Activated CD4-positive, CD25-positive, alpha-beta regulatory T cell (primary cell): ENCODE measurements at regions not wholly inside any gene's neighbourhood (a gene's known extent, or its start where the extent isn't known, plus 50 kb on each side); places are given as distances from the start of the nearest gene placed in this dataset.

ENCODE experiments used
- DNase-seq, 4 experiments: peaks; one replicate each; lab custom pipeline; 2025; lab: John Stamatoyannopoulos, UW

DNA sequence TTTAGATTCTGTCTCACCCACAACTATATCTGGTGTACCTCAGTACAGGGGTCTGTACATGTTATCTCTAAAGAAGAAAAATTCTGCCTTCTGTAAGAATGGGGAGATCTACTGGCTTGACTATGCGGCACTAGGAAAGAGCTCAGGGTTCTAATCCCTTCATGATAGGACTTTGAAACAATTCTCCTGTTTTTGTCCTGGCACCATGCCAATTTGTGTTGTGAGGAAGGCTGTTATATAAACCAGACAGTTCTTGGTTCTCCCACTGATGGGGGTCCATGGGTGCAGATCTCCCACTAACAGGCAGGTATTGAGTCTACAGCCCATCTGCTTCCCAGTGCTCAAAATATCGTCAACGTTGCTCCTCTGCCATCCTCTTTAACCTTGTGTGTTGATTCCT, 883.7 kb downstream of the GALC start:
- no peak for DNase-seq

DNA sequence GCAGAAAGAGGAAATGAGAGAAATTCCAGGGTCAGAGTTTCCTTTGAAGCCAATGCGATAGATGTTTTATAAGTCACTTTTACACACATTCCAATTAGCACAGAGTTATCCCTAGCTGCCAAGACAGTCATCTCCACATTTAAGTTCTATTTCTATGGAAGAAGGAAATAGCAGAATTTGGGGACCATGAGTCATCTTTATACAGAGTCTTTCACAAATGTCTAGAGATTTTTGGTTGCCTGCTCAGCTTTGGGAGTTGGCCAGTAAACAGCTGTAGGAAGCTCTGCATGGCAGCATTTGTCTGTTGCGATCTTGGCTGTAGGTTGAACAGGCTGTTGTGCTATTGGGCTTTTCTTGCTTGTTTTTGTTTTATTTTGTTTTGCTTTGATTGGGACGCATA, 884.3 kb downstream of the GALC start:
- DNase-seq, result no peak

DNA sequence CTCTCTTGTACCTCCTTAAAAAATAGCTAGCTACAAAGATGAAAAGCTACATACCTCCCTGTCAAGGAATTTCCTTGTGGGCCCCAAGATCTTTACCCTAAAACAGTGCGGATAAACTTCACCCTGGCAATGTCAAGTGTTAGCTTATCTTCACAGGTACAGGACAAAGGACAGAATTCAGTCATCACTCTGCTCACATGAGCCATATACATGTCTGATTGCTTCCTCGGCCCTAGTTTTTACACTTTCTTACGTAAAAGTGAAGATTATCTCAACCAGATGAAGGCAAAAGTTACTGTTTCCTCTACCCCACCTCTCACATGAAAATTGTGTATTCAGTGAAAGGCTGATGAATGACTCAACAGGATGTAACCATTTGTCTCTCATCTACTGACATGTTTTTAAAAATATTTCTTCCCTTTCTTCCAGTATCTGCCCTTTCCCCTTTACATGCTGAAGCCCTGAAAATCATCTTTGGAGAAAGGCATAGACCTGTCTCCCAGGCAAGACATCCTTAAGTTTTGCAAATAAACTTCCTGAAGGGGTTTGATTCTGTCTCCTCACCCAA, 890.1 kb downstream of the GALC start:
- no peak for DNase-seq

DNA sequence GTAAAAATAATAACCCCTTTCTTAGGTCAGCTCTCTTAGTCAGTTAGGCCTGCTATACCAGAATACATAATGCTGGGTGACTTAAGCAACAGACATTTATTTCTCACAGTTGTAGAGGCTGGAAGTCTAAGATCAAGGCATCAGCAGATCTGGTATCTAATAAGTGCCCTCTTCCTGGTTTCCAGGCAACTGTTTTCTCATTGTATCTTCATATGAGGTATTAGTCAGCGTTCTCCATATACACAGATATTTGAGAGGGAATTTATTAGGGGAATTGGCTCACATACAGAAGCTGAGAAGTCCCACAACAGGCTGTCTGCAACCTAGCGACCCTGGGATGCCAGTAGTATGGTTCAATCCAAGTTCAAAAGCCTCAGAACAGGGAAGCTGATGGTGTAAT, 896.0 kb downstream of the GALC start:
- DNase-seq, result no peak

DNA sequence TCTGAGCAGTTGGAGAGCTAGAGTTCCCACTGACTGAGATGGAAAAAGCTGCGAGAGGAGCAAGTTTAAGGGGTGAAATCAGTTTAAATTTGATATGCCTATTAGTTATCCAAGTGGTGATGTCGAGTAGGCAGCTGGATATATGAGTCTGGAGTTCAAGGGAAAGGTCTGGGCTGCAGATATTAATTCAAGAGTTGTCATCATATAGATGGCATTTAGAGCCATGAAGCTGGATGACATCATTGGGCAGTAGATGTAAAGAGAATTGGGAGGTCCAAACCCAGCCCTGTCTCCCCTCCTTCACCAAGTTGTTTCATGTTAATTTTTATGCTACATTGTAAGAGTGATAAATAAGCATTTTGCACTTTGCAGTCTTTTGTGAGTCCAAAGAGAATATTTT, 898.1 kb downstream of the GALC start:
- no peak for DNase-seq

DNA sequence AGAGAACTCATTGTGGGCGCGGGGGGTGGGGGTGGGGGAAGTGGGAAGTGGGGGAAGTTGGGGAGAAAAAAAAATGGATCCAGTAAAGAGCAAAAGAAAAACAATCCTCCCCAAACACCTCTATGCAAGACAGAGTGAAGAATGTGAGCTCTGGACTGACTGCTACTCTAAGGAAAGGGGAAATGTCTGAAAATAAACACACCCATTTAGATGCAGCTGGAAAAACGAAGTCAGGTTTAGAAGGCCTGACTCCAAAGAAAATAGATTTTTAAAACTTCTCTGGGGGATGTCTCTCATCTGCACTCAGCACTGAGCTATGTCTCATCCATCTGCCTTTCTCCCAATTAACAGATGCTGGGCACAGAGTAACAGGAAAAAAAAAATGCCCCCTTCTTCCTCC, 904.4 kb downstream of the GALC start:
- no peak for DNase-seq

DNA sequence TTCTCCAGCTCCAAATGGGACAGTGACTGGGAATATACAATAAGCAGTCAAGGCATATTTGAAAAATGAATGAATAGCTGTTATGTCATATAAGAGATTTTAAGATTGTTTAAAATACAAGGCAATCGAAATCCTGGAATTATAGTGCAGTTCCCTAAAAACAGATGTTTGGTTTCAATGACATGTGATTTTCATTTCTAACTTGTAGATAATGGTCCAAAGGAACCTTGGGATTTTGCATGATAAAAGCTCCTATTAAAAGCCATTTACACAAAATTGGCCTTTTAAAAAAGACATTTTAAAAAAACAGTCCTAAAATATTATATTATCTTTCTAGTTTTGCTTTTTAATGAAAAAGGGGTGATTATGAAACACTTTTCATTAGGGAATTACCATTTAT, 905.1 kb downstream of the GALC start:
- no peak for DNase-seq

DNA sequence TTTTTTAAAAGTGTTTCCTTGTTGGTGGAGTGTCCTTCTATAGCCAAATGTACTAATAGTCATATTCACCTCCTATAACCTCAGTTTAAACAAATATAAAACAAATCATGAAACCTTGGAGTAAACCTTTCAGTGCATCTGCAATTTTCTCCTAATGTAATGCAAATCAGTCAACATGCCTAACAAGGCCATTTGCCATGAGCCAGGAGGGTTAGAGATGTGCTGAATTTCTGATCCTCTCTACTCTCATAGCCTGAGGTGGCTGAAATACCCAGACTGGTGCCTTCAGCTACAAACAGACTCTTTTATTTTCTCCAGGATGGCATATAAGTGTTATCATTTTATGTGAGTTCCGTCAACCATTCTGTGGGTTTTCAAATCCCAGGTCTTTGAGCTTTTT, 908.1 kb downstream of the GALC start:
- DNase-seq, result no peak

DNA sequence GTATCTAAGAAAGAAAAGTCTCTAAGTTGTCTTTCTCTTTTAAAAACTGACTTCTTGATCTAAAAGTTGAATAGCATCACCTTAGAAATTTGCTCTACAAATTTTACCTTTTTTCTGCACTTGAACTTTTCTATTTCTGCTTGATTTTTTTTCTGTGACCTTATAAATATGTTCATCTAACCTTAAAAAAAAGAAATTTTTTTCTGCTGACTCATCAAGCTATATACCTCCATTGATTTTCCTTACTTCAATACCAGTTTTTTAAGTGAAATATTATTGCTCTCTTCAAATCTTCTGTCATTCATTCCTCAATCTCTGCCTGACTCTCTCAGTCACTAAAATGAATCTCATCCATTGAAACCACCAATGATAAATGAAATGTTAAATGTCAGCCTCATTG, 910.1 kb downstream of the GALC start:
- no peak for DNase-seq

DNA sequence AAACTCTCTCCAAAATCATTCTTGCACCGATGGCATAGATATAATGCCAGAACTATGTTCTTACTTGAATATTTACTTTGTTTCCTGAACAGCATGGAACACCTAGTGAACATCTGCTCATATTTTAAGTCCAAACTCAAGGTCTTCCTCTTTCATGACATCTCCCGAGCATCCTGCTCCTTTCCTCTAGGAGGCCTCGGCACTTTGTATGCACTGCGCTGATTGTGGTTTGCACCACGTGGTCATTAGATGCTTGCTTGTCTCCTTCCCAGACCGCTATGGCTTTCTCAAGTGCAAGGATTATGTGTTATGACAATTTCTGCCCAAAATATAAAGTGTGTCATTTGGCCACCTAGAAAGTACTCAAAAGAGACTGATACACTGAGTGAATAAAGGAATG, 912.0 kb downstream of the GALC start:
- DNase-seq, result no peak

DNA sequence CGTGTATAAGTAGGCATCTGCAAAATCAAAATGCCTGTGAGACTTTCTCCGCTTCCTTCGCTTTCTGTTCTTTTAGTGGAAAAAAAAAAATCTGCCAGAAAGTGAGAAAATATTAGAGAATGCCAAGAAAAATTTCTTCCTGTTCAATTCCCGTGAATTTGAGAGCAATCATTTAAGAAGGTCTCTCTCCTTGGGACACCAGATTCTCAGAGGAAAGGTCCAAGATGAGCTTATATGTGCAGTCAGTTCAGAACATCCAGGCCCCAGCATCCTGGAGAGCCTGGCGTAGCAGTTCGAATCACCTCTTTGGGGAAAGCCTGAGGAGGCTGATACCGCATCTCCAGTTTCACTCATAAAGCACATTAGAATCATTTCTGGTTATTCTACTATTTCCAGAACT, 912.8 kb downstream of the GALC start:
- no peak for DNase-seq

DNA sequence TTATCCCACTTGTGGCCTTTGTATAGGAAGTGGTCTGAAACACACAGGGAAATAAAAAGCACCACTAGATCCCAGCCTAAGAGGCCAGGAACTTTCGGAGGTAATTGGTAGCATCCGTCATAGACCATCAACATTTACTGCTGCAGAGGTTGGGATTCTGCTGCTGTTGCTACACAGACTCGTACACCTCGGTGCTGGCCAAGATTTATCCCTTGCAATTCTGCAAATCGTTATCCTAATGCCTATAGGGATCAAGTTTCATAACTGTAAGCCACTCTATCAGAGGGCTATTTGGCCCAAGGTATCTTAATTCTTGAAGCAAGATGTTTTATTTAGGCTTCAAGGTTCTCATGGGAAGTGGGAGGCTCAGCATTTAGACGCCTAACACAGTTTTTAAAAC, 913.6 kb downstream of the GALC start:
- DNase-seq, result no peak

DNA sequence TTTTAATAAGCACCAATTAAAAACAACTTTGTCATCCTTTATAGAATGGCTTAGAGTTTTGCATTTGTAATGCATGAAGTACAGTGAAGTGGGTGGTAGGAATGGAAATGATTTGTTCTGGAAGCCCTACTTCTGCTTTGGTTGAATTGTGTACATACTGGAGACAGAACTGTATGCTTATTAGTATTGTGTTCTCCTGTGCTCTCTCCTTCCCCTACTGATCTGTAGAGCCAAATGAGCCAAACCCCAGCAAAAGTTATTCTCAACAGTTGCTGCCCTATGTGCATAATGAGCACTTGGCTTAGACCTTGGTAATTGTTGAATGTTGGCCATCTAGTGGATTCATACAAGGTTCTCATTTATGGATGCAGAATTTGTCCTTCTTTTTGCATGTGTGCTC, 916.1 kb downstream of the GALC start:
- DNase-seq, result no peak

DNA sequence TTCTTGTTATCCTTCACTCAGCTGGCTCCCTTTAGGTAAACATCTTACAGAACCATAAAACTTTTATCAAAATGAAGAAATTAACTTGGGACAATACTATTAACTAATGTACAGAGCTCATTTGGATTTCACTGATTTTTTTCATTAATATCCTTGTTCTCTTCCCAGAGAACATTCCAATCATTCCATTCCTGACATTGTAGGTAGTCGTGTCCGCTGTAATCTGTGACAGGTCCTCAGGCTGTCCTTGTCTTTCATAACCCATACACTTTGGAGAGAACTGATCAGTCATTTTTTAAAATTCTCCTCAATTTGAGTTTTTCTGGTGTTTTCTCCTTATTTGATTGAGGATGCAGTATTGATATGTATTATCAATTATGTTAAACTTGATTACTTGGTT, 916.8 kb downstream of the GALC start:
- DNase-seq, result no peak

DNA sequence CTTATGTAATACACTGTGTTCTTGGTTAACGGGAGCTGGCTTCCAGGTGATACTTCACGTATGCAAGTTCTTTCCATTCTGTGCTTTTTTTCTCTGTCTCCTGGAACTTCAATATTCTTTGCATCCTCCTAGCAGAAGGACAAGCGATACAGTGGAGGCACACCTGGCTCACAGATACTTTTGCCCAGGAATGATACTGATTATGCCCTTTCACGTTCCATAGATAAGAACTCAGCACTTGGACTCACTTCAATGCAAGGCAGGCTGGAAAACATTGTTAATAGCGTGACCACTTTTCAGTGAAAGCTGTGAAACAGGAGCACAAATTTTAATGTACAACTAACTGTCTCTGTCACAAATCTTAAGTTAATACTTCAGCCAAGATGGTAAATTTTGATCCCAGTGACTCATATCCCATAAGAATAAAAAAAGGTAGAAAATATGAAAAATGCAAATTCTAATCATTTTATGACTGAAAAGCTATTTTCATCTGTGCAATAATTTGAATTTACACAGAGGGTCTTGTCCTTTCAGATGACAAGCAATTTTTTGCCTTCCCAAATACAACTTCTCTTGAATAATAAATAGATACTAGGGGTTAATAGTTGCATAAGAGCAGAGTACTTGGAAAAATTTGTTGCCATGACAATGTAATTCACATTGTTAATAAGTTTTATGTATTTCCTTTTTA, 919.0 kb downstream of the GALC start:
- DNase-seq, result no peak

DNA sequence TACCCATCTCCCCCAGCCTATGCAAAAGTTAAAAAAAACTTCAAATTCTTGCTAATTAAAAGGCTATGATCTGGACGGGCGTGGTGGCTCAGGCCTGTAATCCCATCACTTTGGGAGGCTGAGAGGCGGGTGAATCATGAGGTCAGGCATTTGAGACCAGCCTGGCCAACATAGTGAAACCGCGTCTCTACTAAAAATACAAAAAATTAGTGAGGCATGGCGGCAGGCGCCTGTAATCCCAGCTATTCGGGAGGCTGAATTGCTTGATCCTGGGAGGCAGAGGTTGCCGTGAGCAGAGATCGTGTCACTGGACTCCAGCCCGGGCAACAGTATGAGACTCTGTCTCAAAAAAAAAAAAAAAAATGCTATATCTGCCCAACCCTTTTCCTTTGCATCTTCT, 925.4 kb downstream of the GALC start:
- no peak for DNase-seq

DNA sequence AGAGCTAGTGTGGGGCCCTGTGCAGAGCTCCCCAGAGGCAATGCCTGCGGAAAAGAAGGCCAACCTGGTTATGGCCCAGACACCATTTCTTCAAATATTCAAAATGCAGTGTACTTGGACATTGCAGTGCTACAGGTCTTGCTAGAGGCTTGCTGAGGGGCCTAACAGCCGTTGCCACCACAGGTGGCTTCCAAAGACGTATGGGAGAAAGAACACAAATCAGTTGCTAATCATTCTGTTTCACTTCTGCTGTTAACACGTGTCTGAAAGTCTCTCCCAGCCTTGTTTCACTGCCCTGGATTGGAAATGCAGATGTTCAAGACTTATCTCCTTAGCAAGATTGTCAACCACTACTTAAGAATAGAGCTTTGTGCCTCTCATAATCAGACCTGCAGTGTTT, 925.9 kb downstream of the GALC start:
- DNase-seq, result no peak

DNA sequence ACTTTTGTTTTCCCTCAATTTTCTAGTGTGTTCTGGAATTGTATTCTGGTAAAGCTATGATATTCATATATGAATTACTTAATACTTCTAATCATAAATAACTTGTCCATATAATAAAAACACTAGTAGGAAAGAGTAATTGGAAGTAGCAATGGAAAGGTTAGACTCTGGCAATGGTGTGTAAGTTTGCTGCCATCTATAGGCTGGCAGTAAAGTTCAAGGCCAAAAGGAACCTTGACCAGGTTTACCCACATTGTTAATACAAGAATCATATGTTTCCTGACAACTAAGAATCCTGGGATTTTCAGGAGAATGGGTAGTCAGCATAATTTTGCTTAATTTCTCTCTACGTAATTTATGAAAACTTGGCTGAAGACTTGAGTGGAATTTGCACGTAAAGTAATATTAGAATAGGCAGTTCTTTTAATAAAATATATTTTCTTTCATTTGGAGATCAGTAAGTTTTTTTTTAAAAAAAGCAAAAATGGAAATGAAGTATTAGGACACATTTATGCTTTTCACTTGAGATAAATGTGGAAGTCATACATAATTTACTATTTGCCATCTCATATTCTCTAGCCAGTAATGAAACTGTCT, 926.7 kb downstream of the GALC start:
- DNase-seq, result no peak

DNA sequence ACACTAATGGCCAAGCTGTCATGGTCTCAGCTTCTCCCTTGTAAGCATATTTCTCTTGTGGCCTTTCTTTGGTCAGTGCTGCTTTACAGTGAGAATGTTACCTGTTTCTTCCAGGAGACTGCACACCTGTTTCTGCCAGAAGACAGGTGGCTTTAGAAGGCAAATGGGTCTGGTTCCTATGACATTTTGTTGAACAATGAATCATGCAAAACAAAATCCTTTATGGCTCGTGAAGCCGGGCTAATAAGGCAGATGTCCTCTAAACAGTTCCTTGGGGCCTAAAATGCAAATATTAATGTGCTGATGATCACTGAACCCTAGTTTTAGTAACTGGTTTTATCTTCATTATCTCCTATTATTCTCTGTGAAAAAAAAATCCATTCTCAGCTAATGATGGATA, 927.6 kb downstream of the GALC start:
- DNase-seq, result no peak

DNA sequence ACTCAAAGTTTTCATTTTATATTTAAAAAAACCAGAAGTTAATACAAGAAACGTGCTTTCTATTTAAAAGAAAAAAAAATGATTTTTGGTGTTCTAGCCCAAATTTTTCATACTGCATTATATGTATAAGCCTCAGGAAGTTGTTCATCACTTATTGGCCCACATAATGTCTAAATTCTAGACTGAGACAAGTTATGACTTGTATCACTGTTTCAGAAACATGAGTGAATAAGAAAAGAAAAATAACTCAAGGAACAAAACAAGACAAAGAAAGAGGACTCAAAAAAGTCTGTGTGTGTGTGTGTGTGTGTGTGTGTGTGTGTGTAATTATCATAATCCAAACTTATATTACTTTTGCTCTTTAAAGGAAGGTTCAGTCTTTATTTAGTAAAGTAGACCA, 929.8 kb downstream of the GALC start:
- no peak for DNase-seq

DNA sequence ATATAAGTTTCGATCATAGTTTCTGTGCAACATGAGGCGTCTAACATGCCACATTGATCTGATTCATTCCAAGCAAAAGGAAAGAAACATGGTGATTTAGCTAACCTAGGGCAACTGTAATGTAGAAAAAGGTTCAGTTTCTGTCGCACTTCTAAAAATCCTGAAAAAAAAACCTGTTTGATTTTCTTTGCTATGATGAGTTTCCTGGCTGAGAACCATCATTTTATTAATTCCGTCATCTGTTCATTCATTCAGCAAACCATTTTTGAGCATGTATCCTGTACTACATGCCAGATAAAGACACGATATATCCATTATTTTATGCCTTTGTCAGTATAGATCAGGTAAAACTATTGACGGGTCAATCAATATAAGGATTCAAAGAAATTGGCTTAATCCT, 932.6 kb downstream of the GALC start:
- DNase-seq, result no peak

DNA sequence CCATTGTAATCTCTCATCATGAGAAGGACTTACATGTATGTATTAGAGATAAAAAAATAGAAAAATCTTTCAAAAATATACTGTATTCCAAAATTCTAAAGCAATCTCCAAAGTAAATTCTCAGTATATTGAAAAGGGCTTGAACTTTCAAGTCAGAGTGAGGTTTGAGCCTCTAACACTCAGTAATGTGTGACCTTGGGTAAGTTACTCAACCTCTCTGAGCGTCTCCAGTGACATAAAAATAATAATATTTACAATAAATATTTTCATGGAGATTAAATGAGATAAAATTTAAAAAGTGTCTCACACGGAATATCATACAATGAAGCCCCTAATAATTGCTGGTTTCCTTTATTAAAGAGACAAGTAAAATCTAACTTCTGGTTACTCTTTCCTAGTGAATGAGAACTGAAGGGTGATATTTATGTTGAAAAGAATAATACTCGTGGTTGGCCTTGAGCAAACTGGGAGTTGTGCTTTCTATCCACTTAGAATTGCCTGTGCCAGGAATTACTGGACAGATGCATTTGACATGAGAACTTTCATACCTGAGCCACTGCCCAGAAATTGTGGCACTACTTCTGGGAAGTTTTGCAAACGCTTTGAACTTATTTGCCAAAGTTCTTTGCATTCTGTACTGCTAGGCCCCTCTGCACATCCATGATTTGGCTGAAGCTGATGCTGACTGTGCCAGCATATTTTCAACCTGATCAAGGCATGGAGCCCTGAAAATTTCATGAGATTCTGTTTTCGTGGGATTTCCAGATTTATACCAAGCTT, 933.7 kb downstream of the GALC start:
- DNase-seq, result no peak

DNA sequence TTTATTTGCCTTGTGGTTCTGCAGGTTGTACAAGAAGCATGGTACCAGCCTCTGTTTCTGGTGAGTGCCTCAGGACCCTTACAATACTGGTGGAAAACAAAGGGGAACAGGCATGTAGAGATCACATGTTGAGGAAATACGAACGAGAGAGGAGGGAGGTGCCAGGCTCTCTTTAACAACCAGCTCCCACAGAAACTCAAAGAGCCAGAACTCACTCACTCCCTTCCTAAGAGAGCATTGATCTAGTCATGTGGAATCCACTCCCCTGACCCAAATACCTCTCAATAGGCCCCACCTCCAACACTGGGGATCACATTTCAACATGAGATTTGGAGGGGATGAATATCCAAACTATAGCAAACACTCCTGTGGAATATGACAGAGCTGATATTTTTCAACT, 938.0 kb downstream of the GALC start:
- DNase-seq, result no peak
